ENCODE measurements at regions not wholly inside any gene's neighbourhood (a gene's known extent, or its start where the extent isn't known, plus 50 kb on each side); places are given as distances from the start of the nearest gene placed in this dataset.

- Histone ChIP-seq H3K9me3 (ENCODE audit: control insufficient read depth in 1 of 2, insufficient read depth in 1 of 2, low read depth in 1 of 2, low read length in 2 of 2) (peaks cover 5 to 8% of the 10 kb centered on the region in 2 experiments; a peak in 2 of 4 replicates), H3K36me3 (ENCODE audit: control insufficient read depth in 1 of 2, insufficient read depth in 2 of 2, low read length in 2 of 2) (no peaks in the 10 kb centered on the region), H3K9ac (ENCODE audit: low read length) (no peak overlapping the region), H3K4me2 (ENCODE audit: low read length) (no peak overlapping the region), H4K20me1 (ENCODE audit: insufficient read depth) (no peaks in the 10 kb centered on the region), H2AFZ (ENCODE audit: low read depth, low read length, poor library complexity, severe bottlenecking) (no peak overlapping the region), H3K79me2 (ENCODE audit: insufficient read depth, low read length) (no peaks in the 10 kb centered on the region), H3K4me3 (replicated peaks in 1 of 2; ENCODE audit: low read depth in 1 of 2, low read length in 2 of 2) (no peak overlapping the region), H3K27ac (ENCODE audit: low read depth, low read length) (no peak overlapping the region), H3K9me2 (ENCODE audit: insufficient read depth) (no peaks in the 10 kb centered on the region), H3K27me3 (ENCODE audit: insufficient read depth, low read length) (no peaks in the 10 kb centered on the region), H3K4me1 (ENCODE audit: control insufficient read depth in 1 of 2, insufficient read depth in 2 of 2, low read length in 2 of 2) (no peaks in the 10 kb centered on the region)
- RAD21 ChIA-PET (ENCODE audit: low non-redundant PET in 1 of 2, low total read pairs in 2 of 2, uncharacterized antibody in 2 of 2, unreplicated experiment in 2 of 2): no interaction called here
- ATAC-seq (no peak), DNase-seq (ENCODE audit: low read depth, low spot score) (no peak)
- no TSS peak for BruUV-seq (replicated peaks)
- POLR2A ChIA-PET: no interaction called here
- CTCF ChIA-PET: no interaction called here
- TF ChIP-seq POLR2A (IDR thresholded peaks at IDR 0.05; ENCODE audit: borderline replicate concordance, extremely low read depth, insufficient read depth, insufficient read length) (no peak), SP1 (IDR thresholded peaks at IDR 0.05; ENCODE audit: low read depth) (no peak), ATF3 (IDR thresholded peaks at IDR 0.05) (no peak), RAD21 (IDR thresholded peaks at IDR 0.05; ENCODE audit: low read depth) (no peak), MAX (IDR thresholded peaks at IDR 0.05) (no peak), CEBPB (IDR thresholded peaks at IDR 0.05; ENCODE audit: low read depth) (no peak), POLR2AphosphoS5 (IDR thresholded peaks at IDR 0.05; ENCODE audit: low read depth, low read length) (no peak), EZH2phosphoT487 (IDR thresholded peaks at IDR 0.05; ENCODE audit: borderline replicate concordance) (no peak), ZNF274 (IDR thresholded peaks at IDR 0.05; ENCODE audit: low read depth, low read length) (no peak), EZH2 (IDR thresholded peaks at IDR 0.05) (no peak)
- TF ChIP-seq, protein P1, sequence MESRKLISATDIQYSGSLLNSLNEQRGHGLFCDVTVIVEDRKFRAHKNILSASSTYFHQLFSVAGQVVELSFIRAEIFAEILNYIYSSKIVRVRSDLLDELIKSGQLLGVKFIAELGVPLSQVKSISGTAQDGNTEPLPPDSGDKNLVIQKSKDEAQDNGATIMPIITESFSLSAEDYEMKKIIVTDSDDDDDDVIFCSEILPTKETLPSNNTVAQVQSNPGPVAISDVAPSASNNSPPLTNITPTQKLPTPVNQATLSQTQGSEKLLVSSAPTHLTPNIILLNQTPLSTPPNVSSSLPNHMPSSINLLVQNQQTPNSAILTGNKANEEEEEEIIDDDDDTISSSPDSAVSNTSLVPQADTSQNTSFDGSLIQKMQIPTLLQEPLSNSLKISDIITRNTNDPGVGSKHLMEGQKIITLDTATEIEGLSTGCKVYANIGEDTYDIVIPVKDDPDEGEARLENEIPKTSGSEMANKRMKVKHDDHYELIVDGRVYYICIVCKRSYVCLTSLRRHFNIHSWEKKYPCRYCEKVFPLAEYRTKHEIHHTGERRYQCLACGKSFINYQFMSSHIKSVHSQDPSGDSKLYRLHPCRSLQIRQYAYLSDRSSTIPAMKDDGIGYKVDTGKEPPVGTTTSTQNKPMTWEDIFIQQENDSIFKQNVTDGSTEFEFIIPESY (IDR thresholded peaks at IDR 0.05; ENCODE audit: extremely low read depth, insufficient replicate concordance, low read length): no peak
- intact Hi-C loops (cut with micrococcal nuclease): no loop called here
Measured at GRCh38 chr11:25615841-25616240, 716.1 kb upstream of the ANO3 start.

All from HCT116 (cell line).